ENCODE measurements at regions not wholly inside any gene's neighbourhood (a gene's known extent, or its start where the extent isn't known, plus 50 kb on each side); places are given as distances from the start of the nearest gene placed in this dataset.

DNA sequence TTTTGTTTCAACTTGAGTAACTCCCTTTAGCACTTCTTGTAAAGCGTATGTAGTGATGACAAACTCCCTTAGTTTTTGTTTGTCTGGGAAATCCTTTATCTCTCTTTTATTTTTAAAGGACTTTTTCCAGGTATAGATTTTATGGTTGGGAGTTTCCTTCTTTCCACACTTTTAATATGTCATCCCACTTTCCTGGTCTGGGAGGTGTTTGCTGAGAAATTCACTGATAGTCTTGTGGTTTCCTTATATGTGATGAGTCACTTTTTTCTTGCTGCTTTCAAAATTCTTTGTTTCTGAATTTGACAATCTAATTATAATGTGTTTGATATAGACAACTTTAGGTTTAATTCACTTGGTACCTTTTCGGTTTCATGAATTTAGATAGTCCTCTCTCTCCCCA is 353.9 kb downstream of the GPAT3 start:
- TF ChIP-seq SMAD3 (CRISPR knock-in tag; conservative IDR thresholded peaks at IDR 0.05) (no peak), KLF16 (IDR thresholded peaks at IDR 0.05) (no peak)

All from K562 (cell line).